ENCODE measurements at regions not wholly inside any gene's neighbourhood (a gene's known extent, or its start where the extent isn't known, plus 50 kb on each side); places are given as distances from the start of the nearest gene placed in this dataset.

DNA sequence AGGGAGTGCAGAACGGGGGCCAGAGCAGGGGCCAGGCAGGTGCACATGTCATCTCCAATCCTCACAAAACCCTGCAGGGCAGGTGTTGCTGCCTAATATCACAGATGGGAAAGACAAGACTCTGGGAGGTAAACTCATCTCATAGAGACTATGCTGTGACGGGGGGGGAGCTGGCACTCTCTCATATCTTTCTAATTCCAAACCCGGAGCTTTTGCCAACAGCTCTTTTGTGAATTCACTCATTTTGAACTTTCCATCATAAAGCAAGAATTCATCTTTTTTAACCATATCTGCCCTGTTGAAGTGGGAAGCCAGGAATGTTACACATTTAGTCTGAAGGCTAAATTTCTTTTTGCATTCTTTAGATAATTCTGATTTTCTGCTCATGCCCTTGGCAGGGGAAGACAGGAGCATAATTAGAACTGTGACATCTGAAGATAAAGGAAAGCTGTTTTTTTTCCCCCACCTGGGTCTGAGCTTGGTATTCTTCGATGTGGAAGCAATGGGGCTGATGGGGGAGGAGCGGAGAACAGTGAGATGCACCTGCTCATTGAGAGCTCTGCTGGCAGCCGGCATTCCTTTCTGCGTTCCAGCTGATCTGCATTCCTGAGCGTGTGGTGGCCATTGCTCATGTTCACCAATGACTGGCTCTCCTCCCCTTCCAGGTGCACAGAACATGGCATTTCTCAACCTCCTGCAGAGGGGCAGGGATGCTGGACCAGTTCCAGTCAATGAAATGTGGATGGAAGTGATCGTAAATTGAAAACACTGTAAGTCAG, 159.2 kb downstream of the NSG2 start:
- DNase-seq (no peak), ATAC-seq (ENCODE audit: low read depth) (no peak)
- POLR2A ChIA-PET = interaction anchor here (0.6 kb wide), 1 partner anchor 520 kb away, joined by 4 read pairs; the partner anchor contains the start of gene MSX2
- Mint-ChIP-seq H3K4me1 (no peaks in the 10 kb centered on the region), H3K27ac (no peak overlapping the region), H3K27me3 (no peaks in the 10 kb centered on the region), H3K36me3 (no peaks in the 10 kb centered on the region), H3K9me3 (no peaks in the 10 kb centered on the region), H3K4me3 (no peak overlapping the region)

DNA sequence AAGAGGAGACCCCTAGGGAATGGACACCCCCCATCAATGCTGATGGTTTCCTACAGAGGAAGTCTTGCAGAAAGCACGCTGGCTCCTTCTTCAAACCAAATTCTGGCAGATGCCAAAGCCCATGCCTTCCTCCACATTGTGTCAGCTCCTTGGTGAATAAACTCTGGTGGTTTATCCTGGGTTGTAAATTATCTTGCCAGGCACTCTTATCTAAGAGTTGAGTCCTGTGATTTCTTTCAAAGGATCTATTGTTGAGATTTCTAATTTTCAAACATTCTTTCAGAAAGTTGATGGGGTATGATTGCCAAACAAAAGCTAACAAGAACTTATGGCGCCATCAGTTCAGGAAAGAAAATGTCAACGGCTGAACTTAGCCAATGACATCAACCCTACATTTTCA, 160.4 kb downstream of the NSG2 start:
- Mint-ChIP-seq H3K9me3 (no peaks in the 10 kb centered on the region), H3K36me3 (no peaks in the 10 kb centered on the region), H3K4me1 (no peaks in the 10 kb centered on the region), H3K27me3 (no peaks in the 10 kb centered on the region), H3K27ac (no peak overlapping the region), H3K4me3 (no peak overlapping the region)
- ATAC-seq (ENCODE audit: low read depth) = no peak
- DNase-seq = no peak
- POLR2A ChIA-PET = no interaction called here

DNA sequence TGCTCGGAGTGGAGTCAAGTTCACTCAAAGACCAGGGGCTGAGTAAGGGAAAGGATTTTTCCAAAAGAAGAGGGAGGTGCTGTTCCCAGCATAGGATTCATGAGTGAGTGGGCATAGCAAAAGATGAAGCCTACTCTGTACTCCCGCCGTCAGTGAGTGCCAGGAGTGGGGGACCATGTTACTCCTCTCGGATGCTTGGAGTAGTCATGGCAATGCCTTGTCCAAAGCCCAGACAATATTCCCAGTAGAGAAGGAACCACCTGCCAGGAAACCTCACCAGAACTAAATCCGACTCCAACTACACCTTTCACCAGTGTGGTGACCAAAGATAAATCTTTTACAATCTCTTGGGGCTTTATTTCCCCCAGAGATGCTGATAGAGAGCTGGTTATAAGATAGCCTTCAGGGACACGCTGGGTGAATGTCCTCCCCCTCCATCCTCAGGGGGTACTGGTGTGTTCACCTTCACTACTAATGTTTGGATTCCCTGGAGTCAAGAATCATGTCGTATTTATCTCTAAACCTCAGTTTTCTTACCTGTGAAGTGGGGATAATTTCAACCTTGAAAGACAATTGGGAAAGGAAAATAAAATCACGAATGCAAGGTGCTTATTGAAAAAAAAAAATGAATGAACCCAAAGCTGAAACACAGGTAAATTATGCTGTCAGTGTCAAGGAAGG, 165.2 kb downstream of the NSG2 start:
- Mint-ChIP-seq H3K27me3 (peaks cover 3% of the 10 kb centered on the region), H3K4me3 (no peak overlapping the region), H3K27ac (no peak overlapping the region), H3K36me3 (no peaks in the 10 kb centered on the region), H3K9me3 (no peaks in the 10 kb centered on the region), H3K4me1 (no peaks in the 10 kb centered on the region)
- DNase-seq = no peak
- ATAC-seq (ENCODE audit: low read depth) = no peak
- POLR2A ChIA-PET = no interaction called here

DNA sequence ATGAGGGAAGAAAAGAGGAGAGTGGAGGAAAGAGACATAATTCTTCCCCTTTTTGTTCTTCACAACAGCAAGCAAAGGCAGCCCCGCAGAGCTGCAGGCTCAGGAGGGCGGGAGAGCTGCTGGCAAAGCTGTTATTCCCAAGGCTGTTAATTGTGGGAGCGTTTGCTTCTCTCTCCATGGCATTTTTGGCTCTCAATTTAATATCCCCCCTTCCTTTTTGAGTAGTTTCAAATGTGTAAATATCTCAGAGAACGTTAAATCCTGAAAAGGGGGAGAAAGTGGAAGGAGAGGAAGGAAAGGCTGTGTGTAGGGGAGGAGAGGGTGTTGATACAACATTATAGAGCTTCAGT, 165.7 kb downstream of the NSG2 start:
- no peaks in the 10 kb centered on the region for H3K4me1 Mint-ChIP-seq
- no peaks in the 10 kb centered on the region for H3K36me3 Mint-ChIP-seq
- POLR2A ChIA-PET = no interaction called here
- H3K27ac Mint-ChIP-seq = no peak overlapping the region
- no peak overlapping the region for H3K4me3 Mint-ChIP-seq
- H3K9me3 Mint-ChIP-seq = no peaks in the 10 kb centered on the region
- H3K27me3 Mint-ChIP-seq = peaks cover 3% of the 10 kb centered on the region
- DNase-seq = no peak
- no peak for ATAC-seq (ENCODE audit: low read depth)

DNA sequence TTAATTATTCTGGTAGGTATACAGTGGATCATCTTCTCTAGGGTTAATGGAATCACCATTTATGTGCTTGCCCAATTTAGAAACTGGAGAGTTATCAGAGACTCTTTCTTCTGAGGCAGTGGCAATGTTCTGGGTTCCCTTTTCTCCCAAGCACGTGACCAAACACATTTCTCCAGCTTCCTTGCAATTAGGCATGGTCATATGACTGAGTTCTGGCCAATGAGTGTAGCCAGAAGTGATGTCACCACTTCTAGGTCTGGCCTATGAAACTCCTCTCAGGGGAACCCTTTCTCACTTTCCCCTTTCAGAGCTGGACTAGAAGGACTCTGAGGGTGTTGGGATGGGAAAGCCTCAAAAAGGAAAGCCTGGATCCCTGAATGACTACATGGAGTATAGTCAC, 172.0 kb downstream of the NSG2 start:
- no peak overlapping the region for H3K4me3 Mint-ChIP-seq
- no peaks in the 10 kb centered on the region for H3K4me1 Mint-ChIP-seq
- H3K27me3 Mint-ChIP-seq = peaks cover under 1% of the 10 kb centered on the region
- no peaks in the 10 kb centered on the region for H3K36me3 Mint-ChIP-seq
- H3K27ac Mint-ChIP-seq = no peak overlapping the region
- POLR2A ChIA-PET = no interaction called here
- DNase-seq (no peak), ATAC-seq (ENCODE audit: low read depth) (no peak)
- no peaks in the 10 kb centered on the region for H3K9me3 Mint-ChIP-seq

DNA sequence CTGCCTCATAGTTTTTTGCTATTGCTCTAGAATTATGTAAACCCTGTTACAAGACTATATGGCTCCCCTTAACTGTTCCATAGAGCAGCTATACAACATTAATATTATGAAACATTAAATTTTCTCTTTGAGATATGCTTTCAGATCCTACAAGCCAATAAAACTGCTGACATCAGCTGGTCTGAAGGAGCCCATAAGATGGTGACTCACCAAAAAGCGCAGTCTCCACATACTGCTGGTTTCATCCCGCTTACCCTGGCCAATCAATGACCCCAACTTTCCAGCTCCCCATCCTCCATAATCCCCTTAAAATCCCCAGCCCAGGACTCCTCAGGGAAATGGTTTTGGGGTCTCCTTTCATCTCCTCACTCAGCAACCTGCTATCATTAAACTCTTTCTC, 172.7 kb downstream of the NSG2 start:
- no peak for DNase-seq
- Mint-ChIP-seq H3K4me1 (no peaks in the 10 kb centered on the region), H3K27ac (no peak overlapping the region), H3K9me3 (no peaks in the 10 kb centered on the region), H3K27me3 (no peaks in the 10 kb centered on the region), H3K4me3 (no peak overlapping the region), H3K36me3 (no peaks in the 10 kb centered on the region)
- POLR2A ChIA-PET = no interaction called here
- ATAC-seq (ENCODE audit: low read depth) = no peak

DNA sequence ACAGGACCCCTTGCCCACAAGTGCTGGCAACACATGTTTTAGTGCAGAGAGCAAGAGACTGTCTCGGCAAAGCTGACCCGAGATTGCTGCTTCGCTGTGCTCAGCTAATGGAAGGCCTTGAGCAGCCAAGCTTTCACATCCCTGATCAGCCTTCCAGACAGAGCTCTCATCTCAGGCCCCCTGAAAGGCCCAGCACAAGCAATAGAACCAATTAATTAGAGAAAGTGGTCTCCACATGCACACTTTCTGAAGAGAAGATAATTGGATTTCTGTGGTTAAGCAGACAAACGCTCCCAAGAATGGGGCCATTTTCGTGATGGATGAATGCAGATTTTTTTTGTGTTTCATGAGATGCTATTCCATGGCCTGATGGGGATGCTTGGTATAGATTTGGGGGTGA, 174.9 kb downstream of the NSG2 start:
- ATAC-seq (ENCODE audit: low read depth) = no peak
- H3K9me3 Mint-ChIP-seq = no peaks in the 10 kb centered on the region

DNA sequence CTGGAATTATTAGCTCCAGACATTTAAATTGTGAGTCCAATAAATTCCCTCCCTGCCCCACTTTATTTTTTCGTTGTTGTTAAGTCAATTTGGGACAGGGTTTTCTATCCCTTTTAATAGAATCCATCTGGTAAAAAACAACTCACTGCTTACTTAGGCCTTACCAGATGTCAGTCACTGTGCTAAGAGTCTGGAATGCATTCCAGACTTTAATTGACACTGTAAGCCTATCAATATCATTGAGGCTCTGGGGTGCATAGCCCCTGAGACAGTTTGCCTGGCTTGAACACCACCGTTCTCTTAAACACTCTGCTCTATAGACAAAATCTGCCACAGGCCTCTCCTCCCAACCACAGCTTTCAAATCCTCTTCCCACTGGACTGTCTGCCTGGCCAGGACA, 175.9 kb downstream of the NSG2 start:
- Mint-ChIP-seq H3K27ac (no peak overlapping the region), H3K9me3 (no peaks in the 10 kb centered on the region), H3K4me1 (no peaks in the 10 kb centered on the region), H3K36me3 (no peaks in the 10 kb centered on the region), H3K4me3 (no peak overlapping the region), H3K27me3 (no peaks in the 10 kb centered on the region)
- POLR2A ChIA-PET = no interaction called here
- ATAC-seq (ENCODE audit: low read depth) (no peak), DNase-seq (no peak)

More for the DNA sequence above, 174.9 kb downstream of the NSG2 start:
- DNase-seq = no peak
- Mint-ChIP-seq H3K27ac (no peak overlapping the region), H3K36me3 (no peaks in the 10 kb centered on the region), H3K27me3 (no peaks in the 10 kb centered on the region), H3K4me1 (no peaks in the 10 kb centered on the region), H3K4me3 (no peak overlapping the region)
- POLR2A ChIA-PET = no interaction called here

DNA sequence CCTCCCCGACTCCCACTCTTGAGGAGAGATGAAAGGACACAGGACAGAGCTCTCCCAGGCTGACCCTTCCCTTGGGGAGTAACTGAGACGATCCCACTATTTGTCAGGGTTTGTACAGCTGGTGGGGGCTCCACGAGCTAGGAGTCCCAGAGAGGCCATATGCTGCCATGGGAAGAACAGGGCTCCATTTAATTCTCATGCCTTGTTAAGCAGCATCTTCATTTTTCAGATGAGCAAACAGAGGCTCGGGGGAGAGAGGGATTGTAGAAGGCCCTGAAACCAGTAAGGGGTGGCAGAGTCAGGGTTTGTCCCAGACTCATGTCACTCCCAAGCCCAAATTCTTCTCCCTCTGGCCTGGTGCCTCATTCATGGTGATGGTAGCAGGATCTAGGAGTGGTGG, 176.4 kb downstream of the NSG2 start:
- ATAC-seq (ENCODE audit: low read depth) (no peak), DNase-seq (no peak)
- Mint-ChIP-seq H3K27me3 (peaks cover 1% of the 10 kb centered on the region), H3K4me3 (no peak overlapping the region), H3K36me3 (no peaks in the 10 kb centered on the region), H3K4me1 (no peaks in the 10 kb centered on the region), H3K27ac (no peak overlapping the region), H3K9me3 (no peaks in the 10 kb centered on the region)
- POLR2A ChIA-PET = no interaction called here

DNA sequence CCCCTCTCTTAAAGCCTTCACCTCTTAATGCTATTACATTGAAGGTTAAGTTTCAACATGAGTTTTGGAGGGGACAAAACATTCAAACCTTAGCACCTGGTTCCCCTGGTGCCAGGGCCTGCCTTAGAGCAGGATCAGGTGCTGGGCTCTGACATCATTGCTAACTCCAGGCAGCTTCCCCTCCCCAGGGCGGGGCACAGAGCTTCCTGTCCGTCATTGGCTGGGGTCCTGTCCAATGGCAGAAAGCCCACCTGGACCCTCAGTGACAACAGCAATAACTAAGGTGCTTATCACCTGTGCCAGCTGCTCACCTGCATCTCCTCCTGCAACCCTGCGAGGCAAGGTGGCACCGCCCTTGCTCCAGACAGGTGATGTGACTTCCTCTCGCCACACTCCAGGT, 177.4 kb downstream of the NSG2 start:
- Mint-ChIP-seq H3K36me3 (no peaks in the 10 kb centered on the region), H3K4me1 (no peaks in the 10 kb centered on the region), H3K4me3 (no peak overlapping the region), H3K27me3 (peaks cover 1% of the 10 kb centered on the region), H3K9me3 (no peaks in the 10 kb centered on the region), H3K27ac (no peak overlapping the region)
- DNase-seq = no peak
- POLR2A ChIA-PET = no interaction called here
- no peak for ATAC-seq (ENCODE audit: low read depth)

DNA sequence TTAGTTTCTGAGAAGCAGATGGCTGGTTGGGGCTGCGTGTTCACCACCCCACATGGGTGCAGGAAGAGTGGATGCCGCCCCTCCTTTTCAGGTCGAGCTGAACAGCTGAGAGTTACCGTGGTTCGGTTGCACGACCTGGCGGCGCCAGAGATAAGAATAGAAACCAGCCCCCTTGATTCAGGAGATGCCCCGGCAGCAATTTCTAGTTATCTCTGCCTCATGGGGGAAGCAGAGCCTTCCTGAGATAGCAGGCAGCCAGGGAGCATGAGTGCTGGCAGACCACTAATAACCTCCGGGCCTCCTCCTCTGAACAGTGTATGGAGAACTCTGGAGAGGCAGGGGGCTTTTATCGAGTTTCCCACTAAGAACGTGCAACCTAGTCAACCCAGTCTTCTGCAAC, 177.8 kb downstream of the NSG2 start:
- no peak overlapping the region for H3K4me3 Mint-ChIP-seq
- peaks cover 1% of the 10 kb centered on the region for H3K27me3 Mint-ChIP-seq
- H3K9me3 Mint-ChIP-seq = no peaks in the 10 kb centered on the region
- H3K36me3 Mint-ChIP-seq = no peaks in the 10 kb centered on the region
- DNase-seq (no peak), ATAC-seq (ENCODE audit: low read depth) (no peak)
- no peak overlapping the region for H3K27ac Mint-ChIP-seq
- H3K4me1 Mint-ChIP-seq = no peaks in the 10 kb centered on the region
- POLR2A ChIA-PET = no interaction called here

DNA sequence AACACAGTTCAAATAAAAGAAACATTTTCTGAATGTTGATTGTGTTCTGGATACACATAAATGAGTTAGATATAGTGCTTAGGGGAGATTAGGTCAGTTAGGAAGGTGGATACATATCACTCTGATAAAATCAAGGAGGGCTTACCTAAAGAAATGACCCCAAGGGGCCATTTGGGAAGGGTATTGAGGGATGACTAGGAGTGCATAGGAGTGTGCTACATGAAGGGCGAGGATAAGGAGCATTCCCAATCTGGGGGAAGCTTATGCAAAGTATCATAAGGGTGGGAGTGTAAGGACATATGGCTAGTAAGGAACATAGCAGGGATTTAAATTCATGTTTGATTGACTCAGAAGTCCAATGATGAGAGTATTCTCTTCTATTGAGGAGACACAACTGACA, 183.6 kb downstream of the NSG2 start:
- no peak for ATAC-seq (ENCODE audit: low read depth)
- H3K27me3 Mint-ChIP-seq = peaks cover 3% of the 10 kb centered on the region
- H3K4me3 Mint-ChIP-seq = no peak overlapping the region
- H3K27ac Mint-ChIP-seq = no peak overlapping the region
- POLR2A ChIA-PET = no interaction called here
- H3K9me3 Mint-ChIP-seq = no peaks in the 10 kb centered on the region
- H3K4me1 Mint-ChIP-seq = no peaks in the 10 kb centered on the region
- DNase-seq = no peak
- no peaks in the 10 kb centered on the region for H3K36me3 Mint-ChIP-seq

DNA sequence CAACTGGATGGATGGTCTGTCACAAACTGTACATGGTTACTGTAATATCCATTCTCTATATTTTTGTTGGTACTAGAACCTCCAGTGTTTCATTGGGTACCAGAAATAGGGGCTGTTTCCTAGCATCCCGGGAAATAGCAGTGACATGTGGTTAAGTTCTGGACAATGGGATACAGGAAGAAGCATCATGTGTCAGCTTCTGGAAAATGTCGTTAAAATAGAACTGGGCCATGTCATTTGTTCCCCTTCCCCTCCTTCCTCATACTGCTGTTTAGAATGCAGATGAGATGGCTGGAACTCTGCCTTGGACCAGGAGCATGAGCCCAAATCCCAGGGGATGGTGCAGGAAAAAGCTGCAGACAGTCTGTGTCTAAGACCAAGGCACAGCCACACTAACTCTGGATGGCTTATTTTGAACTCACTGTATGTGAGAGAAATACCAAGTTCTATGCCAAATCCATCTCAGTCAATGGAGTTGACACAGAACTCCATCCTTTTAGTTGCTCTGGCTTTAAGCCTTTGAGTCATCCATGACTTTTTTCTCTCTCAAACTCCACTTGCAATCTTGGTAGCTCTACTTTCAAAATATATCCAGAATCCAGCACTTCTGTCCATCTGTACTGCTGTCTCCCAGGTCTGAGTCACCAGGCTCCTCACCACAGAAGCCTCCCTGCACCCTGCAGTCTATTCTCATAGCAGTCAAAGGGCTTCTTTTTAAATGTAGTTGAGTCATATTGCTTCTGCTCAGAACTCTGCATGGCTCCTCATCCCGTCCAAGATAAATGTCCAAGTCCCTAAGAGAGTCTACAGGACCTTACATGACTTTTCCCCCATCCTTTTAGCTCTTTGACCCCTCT, 184.2 kb downstream of the NSG2 start:
- peaks cover 3% of the 10 kb centered on the region for H3K27me3 Mint-ChIP-seq
- H3K4me3 Mint-ChIP-seq = no peak overlapping the region
- DNase-seq (no peak), ATAC-seq (ENCODE audit: low read depth) (no peak)
- H3K36me3 Mint-ChIP-seq = no peaks in the 10 kb centered on the region
- no peak overlapping the region for H3K27ac Mint-ChIP-seq
- POLR2A ChIA-PET = no interaction called here
- no peaks in the 10 kb centered on the region for H3K4me1 Mint-ChIP-seq
- no peaks in the 10 kb centered on the region for H3K9me3 Mint-ChIP-seq

DNA sequence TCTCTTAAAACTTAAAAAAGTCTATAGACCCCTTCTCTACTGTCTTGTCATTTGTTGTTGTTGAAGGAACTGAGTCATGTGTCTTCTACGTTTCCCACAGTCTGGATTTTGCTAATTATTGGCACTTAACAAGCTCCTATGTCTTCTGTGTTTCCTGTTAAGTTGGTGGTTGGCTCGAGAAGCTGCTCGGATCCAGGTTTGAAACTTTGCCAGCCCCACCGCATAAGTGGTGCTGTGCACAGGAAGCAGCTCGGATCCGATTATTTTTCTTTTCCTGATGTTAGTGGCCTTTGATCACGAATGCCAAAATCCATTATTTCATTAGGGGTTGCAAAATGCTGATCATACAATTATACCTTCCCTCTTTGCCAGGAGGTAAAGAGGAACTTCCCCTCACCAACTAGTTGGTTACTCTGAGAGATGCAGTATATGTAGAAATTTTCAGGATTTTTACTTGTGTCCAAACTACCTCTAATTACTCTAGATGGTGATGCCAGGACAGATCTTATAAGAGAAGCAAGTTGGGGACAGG, 186.5 kb downstream of the NSG2 start:
- no peak overlapping the region for H3K4me3 Mint-ChIP-seq
- H3K27ac Mint-ChIP-seq = no peak overlapping the region
- peaks cover 2% of the 10 kb centered on the region for H3K27me3 Mint-ChIP-seq
- ATAC-seq (ENCODE audit: low read depth) = no peak
- H3K36me3 Mint-ChIP-seq = no peaks in the 10 kb centered on the region
- DNase-seq = no peak
- H3K4me1 Mint-ChIP-seq = no peaks in the 10 kb centered on the region
- no peaks in the 10 kb centered on the region for H3K9me3 Mint-ChIP-seq
- POLR2A ChIA-PET = no interaction called here

All from activated naive CD8-positive, alpha-beta T cell treated with anti-CD3 and anti-CD28 coated beads, Interleukin-2, amount 10 ng/mL, durations not matched to agents 7 days and 5 days (primary cell).